HL-60 (cell line): ENCODE measurements at regions not wholly inside any gene's neighbourhood (a gene's known extent, or its start where the extent isn't known, plus 50 kb on each side); places are given as distances from the start of the nearest gene placed in this dataset.

ENCODE experiments used
- CTCF ChIP-seq: IDR thresholded peaks from one replicate; pipeline ENCODE4 v1.5.1; 2011; ENCODE audit warnings: low read length, control low read depth, inconsistent platforms; ENCODE audit not compliant: insufficient read depth
- POLR2AphosphoS5 ChIP-seq: IDR thresholded peaks from 2 replicates; pipeline ENCODE4 v1.6.1; 2012; ENCODE audit warnings: low read depth
- SPI1 ChIP-seq: IDR thresholded peaks from 2 replicates; pipeline ENCODE4 v1.6.1; 2012; ENCODE audit warnings: low read depth, mild to moderate bottlenecking, borderline replicate concordance

GRCh38 chr2:17124575-17125318, 393.5 kb downstream of the RAD51AP2 start:
- no peak for TF ChIP-seq CTCF
- no peak for TF ChIP-seq SPI1
- no peak for TF ChIP-seq POLR2AphosphoS5
